HG03432 (cell line): ENCODE measurements at regions not wholly inside any gene's neighbourhood (a gene's known extent, or its start where the extent isn't known, plus 50 kb on each side); places are given as distances from the start of the nearest gene placed in this dataset.

Source experiments
- ATAC-seq: cut with Tn5 transposase; IDR thresholded peaks from one replicate; pipeline ENCODE4 v1.9.1; 2021; ENCODE audit warnings: mild to moderate bottlenecking, moderate library complexity; ENCODE audit not compliant: unreplicated experiment

GRCh38 chr15:36313736-36314280 lies 265.6 kb upstream of the CDIN1 start:
- no peak for ATAC-seq

- no peak for ATAC-seq
Observed at GRCh38 chr15:36315649-36316048, 263.8 kb upstream of the CDIN1 start.

- ATAC-seq, result no peak
Observed at GRCh38 chr15:36323615-36324014, 255.8 kb upstream of the CDIN1 start.

- ATAC-seq, result no peak
Observed at GRCh38 chr15:36325206-36325605, 254.2 kb upstream of the CDIN1 start.

- no peak for ATAC-seq
Observed at GRCh38 chr15:36329592-36329991, 249.8 kb upstream of the CDIN1 start.

- no peak for ATAC-seq
Observed at GRCh38 chr15:36330598-36330997, 248.8 kb upstream of the CDIN1 start.

- no peak for ATAC-seq
Observed at GRCh38 chr15:36331531-36332275, 247.7 kb upstream of the CDIN1 start.

GRCh38 chr15:36332301-36332700 lies 247.1 kb upstream of the CDIN1 start:
- ATAC-seq, result no peak

GRCh38 chr15:36332896-36333295 lies 246.5 kb upstream of the CDIN1 start:
- no peak for ATAC-seq

GRCh38 chr15:36334059-36334458 lies 245.4 kb upstream of the CDIN1 start:
- no peak for ATAC-seq

- ATAC-seq, result no peak
Observed at GRCh38 chr15:36335224-36335623, 244.2 kb upstream of the CDIN1 start.

- ATAC-seq, result no peak
Observed at GRCh38 chr15:36335659-36336058, 243.8 kb upstream of the CDIN1 start.

GRCh38 chr15:36344887-36345286 lies 234.5 kb upstream of the CDIN1 start:
- no peak for ATAC-seq

- no peak for ATAC-seq
Observed at GRCh38 chr15:36347272-36347858, 232.1 kb upstream of the CDIN1 start.

GRCh38 chr15:36356466-36356865 lies 223.0 kb upstream of the CDIN1 start:
- no peak for ATAC-seq

GRCh38 chr15:36356978-36357601 lies 222.3 kb upstream of the CDIN1 start:
- ATAC-seq, result no peak

- no peak for ATAC-seq
Observed at GRCh38 chr15:36358094-36358493, 221.3 kb upstream of the CDIN1 start.

- ATAC-seq, result no peak
Observed at GRCh38 chr15:36358523-36358922, 220.9 kb upstream of the CDIN1 start.

GRCh38 chr15:36359286-36359685 lies 220.1 kb upstream of the CDIN1 start:
- no peak for ATAC-seq

- no peak for ATAC-seq
Observed at GRCh38 chr15:36361351-36361870, 218.0 kb upstream of the CDIN1 start.

GRCh38 chr15:36362509-36362915 lies 216.9 kb upstream of the CDIN1 start:
- no peak for ATAC-seq

- no peak for ATAC-seq
Observed at GRCh38 chr15:36363335-36363734, 216.1 kb upstream of the CDIN1 start.
